NCI-H1694 treated with DMSO at 0.1 percent for 48 hours (cell line): ENCODE measurements at regions not wholly inside any gene's neighbourhood (a gene's known extent, or its start where the extent isn't known, plus 50 kb on each side); places are given as distances from the start of the nearest gene placed in this dataset.
"Not testable (repeated sequence)": the region's sequence is repeated elsewhere in the genome, so short reads cannot be mapped to it uniquely, and the experiment has no call there.

Experiments used
- DNase-seq: peaks from one replicate; lab custom pipeline; 2025; lab: John Stamatoyannopoulos, UW

DNA sequence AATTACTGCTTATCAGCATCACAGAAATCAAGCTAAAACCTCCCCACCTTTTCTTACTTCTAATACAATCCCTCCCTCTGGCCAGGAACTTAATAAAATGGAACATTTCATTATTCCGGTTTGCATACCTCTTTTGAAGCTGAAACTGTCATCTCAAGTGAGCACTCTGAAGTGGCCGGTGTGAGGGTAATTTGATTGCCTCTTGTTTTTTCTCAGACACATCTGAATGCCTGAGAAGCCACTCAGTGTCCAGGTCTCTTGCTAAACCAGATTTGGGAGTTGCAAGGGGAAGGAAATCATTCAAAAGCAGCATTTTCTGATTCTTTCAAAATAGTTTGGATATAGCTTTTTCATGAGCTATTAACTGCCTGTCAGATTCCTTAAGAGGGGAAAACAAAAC, 190.3 kb downstream of the C1D start:
- no peak for DNase-seq

DNA sequence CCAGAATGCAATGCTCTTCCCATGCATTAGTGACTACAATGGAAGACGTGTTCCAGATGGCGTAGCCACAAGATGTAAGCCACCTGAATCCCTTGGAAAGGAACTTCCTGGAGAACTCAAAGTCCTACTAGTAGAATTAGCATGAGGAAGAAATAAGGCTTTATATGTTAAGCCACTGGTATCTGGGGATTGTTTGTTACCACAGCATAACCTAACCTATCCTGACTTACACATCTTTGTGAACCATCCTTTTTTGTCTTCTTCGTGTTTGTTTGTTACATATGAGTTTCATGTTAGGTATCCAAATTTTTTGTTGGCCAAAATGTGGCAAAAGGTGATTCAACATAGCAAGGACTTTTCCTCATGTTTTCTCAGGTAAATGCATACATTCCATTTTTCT, 188.9 kb downstream of the C1D start:
- no peak for DNase-seq

DNA sequence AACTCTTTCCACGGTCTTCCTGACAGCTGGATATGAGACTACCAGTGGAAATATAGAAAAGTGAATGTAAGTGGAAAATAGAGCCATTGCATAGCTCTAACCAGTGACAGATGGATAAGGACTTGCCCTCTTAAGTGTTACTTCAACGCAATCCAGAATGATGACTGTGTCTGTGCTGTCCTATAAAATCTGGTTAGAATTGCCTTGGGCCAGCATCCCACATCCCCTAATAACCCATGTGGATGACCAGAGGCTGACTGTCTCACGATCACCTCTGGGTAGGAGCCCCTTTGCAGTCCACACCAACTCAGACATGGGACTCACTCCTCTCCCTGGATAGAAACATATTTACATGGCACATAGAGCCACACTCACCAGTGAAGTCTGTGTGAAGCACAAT, 186.6 kb downstream of the C1D start:
- no peak for DNase-seq

DNA sequence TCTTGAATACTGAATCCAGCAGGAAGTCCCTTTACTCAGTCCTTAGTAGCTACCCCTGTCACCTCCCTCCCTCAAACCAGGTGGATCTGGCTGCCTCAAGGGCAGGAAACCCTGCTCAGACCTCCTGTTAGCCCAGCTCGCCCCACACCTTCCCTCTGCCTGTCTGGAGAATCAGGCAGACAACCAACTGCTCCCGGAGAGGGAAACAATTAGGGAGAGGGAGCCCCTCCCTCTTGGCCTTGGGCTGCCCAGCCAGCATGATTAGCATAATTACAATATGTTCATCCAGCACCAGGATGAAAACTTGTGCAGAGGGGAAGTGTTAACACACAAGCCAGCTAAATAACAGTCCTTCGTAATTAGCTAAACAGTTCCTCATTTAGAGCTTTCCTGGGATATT, 185.5 kb downstream of the C1D start:
- DNase-seq, result no peak

DNA sequence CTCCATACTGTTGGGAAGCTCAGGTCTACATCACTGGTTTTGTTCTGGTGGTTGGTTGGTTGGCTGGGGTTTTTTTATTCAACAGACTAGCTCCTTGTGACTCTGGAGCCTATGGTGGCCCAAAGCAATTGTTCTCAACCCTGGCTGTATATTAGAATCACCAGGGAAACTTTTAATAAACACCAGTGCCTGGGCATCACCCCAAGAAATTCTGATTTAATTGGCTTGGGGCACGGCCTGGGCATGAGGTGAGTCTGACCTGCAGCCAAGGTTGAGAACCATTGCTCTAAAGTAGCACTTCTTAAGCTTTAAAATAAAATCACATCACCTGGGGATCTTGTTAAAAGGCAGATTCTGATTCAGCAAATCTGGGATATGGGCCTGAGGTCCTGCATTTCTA, 184.1 kb downstream of the C1D start:
- no peak for DNase-seq

DNA sequence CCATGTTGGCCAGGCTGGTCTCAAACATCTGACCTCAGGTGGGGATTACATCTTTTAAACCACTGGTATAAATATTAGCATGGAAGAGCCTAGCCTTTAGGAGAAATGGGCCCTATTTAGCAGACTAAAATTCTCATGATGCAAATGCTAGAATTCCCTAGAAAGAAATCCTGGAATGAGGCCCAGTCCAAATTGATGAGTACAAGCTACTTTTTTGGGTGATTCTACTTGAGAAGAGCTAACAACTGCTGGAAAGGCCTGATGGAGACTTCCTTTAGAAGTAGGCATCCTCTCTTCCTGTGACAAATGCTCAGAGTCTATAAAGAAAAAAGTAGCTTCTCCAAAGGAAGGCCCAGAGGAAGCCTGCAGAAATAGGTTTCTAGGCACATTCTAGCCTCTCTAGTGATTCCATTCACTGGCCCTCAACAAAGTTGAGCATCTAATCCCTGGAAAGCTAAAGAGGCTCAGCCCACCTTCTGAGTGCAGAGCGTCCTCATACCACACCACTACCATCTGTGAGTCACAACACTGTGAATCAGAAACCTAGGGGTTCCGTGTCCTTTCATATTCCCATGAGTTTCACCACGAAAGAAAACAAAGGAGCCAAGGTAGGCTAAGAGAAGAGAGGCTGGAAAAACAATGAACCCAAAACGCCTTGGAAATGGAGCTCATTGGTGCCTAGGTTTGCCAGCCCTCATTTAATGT, 183.1 kb downstream of the C1D start:
- no peak for DNase-seq

DNA sequence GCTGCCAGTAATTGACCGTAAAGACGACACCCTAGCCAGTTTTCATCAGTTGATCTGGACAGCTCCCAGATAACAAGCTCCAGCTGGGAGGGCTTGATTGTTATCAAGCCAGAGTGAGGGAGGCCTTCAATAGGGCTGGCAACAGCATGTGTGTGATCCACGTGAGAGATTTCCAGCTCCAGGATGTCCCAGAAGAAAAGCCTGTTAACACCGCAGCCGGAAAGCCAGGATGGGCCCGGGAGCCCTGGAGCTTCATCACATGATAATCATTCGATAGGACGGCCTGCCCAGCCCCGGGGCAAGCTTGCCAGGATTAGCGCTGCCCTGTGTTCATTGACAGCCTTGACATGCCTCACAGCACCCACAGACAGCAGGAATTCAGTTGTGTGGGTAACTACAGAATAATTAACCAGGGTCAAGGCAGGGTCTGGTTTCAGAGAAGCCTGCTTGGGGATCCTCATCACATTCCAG, 182.5 kb downstream of the C1D start:
- no peak for DNase-seq

DNA sequence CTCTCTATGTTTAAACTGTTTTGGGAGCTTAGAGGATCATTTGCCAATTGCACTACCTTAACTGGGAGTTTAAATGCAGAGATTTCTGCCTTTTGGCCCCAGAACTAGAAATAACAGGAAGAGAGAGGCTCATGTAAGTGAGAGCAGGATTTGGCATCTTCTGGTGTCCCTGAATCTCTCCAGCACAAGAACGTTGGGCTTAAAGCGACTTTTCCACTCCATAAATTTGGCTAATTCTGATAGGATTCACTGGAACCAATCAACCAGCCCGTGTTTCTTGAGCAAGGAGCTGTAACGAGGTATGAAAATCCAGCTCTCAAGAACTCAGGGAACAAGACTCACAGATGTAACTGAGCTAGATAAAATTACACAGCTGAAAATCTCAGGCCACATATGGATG, 181.0 kb downstream of the C1D start:
- DNase-seq, result no peak

DNA sequence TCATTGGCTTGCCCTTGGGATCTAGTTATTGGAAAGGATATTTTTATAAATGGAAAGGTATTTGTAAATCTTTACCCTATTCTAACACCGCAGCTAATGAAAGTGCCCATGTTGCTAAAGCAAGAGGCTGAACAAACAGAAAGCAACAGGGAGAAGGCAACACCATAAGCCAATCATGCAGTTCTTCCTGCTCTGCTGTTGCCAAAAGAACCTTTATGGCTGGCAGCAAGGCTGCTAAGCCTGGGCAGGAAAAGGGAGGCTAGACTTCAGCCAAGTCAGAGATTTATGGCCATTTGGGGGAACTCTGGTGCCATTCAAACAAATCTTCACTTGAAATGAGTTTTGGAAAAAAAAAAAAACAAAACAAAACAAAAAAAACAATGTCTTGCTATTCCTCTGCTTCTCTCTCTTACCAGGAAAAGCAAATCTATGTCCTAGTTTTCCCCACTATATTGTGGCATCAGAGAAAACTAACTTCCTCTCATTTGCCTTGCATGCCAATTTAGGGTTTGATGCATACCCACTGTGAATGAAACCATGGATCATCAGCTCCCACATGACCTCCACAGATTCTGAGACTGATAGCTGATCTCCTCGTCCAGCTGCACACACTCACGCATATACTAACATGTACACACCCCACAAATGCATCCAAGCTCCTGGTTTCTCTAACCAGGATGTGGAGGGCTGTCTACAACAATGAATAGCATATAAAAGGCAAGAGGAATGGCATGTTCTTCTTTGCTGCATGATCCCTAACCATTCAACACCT, 179.3 kb downstream of the C1D start:
- no peak for DNase-seq

DNA sequence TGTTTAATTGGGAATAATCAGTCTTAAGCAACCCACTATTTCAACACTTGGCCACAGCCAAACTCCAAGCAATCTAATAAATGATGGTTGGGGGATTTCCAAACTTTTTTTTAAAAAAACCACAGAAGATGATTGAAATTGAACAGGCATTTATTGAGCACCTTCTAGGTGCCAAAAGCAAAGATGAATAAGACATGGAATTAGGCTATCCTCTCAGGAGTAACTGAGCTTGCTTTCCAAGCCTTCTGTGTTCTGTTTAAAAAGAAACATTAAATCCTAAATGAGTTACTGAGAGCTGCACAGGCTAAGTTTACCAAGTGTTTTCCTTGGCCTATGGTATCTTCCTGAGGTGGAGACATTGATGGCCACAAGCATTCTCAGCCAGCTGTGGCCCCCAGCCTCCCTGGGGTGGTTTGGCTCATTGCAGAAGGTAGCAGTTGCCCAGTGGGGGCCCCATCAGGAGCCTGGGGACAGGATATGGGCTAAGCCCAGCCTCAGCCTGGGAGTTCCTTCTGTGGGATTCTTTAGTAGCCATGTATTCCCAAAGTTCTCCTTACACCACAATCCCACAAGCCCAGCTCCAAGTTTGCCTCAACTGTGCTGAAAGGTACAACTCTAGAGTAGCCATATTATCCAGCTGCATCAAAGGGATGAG, 174.3 kb downstream of the C1D start:
- no peak for DNase-seq

DNA sequence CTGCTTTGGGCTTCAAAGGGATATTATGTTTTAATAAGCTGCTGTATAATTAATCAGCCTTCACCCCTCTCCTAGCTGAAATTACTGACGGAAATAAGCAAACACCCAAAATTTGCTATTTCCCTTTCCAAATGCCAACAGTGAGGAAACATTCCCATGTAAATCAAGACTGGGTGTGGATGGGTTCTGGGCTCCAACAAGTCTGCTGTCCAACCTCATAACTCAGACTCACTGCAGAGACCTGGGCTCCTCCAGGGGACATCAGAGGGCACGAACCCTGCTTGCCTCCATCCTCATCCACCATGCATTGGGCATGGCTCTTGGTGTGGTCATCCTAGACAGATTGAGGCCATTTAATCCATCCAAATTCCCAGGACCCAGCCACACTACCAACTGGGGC, 173.7 kb downstream of the C1D start:
- no peak for DNase-seq

DNA sequence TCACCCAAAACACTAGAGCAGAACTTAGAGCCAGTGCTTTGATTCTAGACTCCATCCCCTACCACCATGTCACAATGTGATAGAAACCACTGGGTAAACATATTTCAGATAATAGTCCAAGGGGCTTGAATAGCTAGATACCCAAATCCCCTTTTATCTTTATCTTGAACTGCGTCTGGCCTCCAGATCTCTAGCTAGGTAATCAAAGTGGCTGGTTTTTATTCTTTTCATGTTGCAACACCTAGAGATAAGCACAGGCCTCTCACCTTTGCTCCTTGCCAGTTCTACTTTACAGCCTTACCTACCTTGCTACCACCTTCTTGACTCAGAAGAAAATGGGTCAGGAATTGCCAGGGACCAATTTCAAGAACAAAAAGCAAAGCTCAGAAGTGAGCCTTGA, 171.2 kb downstream of the C1D start:
- no peak for DNase-seq

DNA sequence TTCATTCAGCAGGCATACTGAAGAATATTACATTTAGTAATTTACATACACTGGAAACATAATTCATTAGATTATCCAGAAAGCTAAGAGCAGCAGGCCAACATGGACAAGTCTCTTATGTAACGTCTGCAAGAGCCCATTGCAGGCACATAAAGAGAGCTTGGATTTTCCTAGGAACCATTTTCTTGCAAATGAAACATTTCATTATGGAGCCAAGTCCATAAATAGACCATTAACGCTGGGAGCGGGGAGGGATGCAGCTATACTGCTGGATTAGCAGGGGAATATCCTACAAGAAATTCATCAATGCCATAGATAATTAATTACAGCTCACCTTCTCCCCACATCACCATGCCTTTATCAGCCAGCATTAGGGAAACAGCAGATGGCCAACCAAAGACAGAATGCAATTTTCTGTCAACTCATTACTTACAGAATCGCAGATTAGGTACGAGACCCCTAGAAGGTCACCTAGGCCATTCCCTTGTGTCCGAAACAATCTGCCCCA, 170.4 kb downstream of the C1D start:
- DNase-seq, result no peak

DNA sequence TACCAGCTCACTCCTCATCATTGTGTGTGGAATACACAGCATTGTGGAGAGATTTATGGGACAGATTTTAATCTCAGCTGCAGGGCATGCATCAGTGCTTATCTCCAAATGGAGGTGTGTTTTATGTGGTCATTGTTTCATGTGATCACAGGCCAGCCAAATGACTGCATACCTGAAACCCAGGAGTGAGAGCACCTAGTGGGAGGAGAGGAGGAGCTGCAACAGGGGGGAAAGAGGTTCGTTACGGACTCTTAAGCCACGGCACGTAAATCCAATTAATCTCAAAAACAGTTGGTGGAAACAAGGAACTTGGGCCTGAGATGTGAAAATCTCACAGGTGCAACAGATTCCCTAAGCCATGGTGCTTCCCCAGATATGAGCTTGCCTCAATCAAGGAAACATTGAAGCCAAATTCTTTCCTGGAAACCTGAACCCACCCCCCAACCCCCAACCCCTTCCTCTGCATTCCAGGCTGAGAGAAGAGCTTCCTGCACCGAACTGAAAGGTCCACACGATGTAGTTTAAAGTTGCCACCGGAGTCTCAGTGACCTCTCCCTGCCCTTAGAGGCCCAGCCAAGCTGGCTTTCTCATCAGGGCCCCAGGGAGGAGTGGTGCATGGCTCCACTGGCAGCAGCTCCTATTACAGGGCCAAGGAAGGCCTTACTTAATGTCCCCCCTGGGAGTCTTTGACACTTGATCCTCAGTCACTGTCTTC, 167.4 kb downstream of the C1D start:
- DNase-seq, result no peak

DNA sequence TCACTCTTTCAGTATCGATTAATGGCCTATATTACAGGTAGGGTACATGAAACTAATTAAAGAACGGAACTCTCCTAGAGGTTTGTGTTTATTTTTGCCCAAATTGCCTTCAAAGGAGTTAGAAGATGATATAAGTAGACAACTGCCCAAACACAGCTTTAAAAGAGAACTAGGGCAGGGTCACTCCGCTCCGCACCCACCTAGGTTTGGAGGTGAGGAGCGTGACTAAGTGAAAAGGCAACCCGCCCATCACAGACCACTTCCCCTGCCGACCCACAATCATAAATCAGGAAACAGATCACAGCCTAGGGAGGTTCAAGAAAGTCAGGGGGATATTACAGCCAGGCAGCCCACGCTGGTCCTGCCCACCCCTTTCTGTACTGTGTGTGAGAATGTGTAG, 166.7 kb downstream of the C1D start:
- DNase-seq, result no peak

DNA sequence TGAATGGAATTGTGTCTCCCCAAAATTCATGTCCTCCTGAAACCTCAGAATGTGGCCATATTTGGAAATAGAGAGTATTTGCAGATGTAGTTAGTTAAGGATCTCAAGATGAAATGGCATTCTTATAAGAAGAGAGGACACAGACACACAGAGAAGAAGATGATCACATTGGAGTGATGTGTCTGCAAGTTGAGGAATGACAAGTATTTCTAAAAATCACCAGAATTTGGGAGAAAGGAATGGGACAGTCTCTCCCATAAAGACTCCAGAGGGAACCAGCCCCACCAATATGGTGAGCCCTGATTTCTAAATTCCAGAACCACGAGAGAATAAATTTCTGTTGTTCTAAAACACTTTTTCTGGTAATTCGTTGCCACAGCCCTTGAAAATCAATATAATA, 166.3 kb downstream of the C1D start:
- DNase-seq, result no peak

DNA sequence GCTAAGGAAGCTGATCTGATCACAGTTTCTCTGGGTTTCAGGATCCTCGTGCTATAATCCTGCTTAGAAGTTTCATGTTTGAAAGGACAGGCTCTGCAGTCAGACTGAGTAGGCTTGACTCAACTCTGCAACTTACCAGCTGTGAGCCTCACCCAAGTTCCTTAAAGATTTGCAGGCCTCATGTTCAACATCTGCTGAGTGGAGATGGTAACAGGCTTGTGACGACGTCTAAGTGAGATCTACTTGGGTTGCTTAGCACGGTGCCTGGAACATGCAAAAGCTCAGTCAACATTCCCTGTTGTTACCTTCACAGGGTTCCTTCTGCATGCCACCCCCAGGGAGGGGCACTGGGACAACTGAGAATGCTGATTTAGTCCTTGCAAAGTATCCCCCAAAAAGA, 164.2 kb downstream of the C1D start:
- no peak for DNase-seq

DNA sequence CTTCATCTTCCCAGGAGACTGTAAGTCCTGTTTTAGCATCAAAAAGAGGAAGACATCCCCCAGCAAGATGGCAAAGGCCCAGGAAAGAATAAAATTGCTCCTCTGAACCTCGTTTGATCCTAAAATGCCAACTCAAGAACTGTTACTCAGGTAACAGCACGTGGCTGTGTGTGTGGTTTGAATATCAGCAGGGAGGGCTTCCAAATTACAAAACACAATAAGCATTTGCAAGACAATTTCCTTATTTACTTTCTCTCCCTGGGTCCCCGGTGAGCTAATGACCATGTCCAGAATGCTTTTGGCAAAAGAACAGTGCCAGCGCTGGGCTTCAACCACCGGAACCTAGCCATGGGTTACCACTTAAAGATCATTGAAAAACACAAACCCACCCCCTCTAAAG, 163.6 kb downstream of the C1D start:
- no peak for DNase-seq

DNA sequence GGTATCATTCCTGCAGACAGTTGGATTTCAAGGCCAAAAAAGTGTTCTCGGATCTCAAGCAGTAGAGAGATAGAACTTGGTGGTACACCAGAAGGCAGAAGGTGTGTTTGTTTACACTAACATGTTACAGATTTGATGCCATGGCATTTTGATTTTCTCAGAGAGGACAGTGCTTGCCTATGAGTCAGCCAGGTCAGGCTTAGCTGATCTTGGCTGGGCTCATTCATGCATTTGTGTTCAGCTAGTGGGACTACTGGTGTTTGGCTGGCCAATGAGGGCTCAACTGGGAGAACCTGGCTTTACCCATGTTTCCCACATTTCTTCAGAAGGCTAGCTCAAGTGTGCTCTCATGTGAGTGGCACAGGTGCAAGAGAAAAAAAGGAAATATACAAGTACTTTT, 162.0 kb downstream of the C1D start:
- no peak for DNase-seq

DNA sequence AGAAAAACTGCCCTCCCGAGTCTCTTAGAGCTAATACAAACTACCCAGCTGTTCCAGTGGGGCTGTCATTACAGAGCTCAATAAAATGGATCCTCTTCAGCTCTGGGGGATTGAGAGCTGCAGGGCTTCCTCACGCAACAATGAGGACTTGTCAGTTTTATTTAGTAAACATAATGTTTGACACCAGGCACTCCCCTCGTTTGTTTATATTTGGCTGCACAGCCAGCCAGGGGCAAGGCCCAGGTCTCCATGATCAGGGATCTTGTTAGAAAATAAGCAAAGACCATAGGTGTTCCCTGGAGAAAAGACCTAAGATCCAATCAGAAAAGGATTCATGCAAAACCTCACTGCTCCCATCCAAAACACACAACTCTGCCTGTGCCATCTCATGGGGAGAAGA, 158.2 kb downstream of the C1D start:
- no peak for DNase-seq

DNA sequence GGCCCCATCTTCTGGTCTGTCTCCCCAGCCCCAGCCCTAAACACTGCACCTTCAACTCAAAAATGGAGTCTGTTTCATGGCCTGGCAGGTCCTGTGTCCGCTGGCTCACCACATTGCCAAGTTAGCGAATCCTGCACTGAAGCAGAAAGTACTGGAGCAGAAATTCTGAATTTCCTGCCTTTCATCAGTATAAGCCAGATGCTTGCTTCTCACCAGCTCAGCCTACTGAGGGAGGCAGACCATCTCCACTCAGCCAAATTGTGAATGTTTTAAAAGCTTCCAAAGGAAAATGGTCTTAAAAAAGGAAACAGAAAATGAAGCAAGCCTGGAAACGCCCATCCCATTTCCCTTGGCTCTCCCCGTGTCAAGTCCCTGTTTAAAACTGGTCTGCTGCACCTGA, 157.8 kb downstream of the C1D start:
- DNase-seq, result peak; percentile 9

DNA sequence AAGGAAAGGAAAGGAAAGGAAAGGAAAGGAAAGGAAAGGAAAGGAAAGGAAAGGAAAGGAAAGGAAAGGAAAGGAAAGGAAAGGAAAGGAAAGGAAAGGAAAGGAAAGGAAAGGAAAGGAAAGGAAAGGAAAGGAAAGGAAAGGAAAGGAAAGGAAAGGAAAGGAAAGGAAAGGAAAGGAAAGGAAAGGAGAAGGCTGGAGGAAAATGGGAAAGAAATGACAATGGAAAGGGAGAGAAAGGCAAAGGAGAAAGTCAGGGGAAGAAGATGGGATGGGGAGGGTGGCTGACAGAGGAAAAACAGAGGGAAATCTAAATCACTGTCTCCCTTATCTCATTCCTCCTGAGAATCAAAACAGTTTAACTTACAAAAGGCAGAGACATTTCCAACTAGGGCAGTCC, 156.3 kb downstream of the C1D start:
- not testable (repeated sequence) for DNase-seq
